ENCODE measurements at regions not wholly inside any gene's neighbourhood (a gene's known extent, or its start where the extent isn't known, plus 50 kb on each side); places are given as distances from the start of the nearest gene placed in this dataset.

GRCh38 chr13:77975358-77976042 is 56.9 kb upstream of the EDNRB start:
- TF ChIP-seq CTCF (IDR thresholded peaks at IDR 0.05; ENCODE audit: low read depth, low read length) = no peak
- H3K4me3 ChIP-seq (ENCODE audit: low read depth, low read length) = no peak overlapping the region

- no peak for TF ChIP-seq CTCF (IDR thresholded peaks at IDR 0.05; ENCODE audit: low read depth, low read length)
- no peak overlapping the region for H3K4me3 ChIP-seq (ENCODE audit: low read depth, low read length)
Observed at GRCh38 chr13:77969299-77969698, 50.7 kb upstream of the EDNRB start.

Data from WI38 (cell line).